BJ (cell line): ENCODE measurements at regions not wholly inside any gene's neighbourhood (a gene's known extent, or its start where the extent isn't known, plus 50 kb on each side); places are given as distances from the start of the nearest gene placed in this dataset.

Source experiments
- CTCF ChIA-PET: fragments of 350-600 bp; formaldehyde crosslinking; extraction: SDS; loops from one replicate; lab custom pipeline; 2021; ENCODE audit warnings: antibody characterized with exemption, inconsistent platforms; lab: Yijun Ruan, JAX
- POLR2A ChIA-PET: fragments of 300-600 bp; sonication (Branson Sonifier 250); formaldehyde crosslinking; extraction: SDS; loops from one replicate; lab custom pipeline; 2021; ENCODE audit warnings: antibody characterized with exemption; lab: Charles Lee
- DNase-seq: peaks from one replicate; pipeline ENCODE4 v3.0.0-alpha.2; 2011; ENCODE audit warnings: low read depth
- H3K27me3 ChIP-seq: 2 replicates; pipeline ENCODE4 v1.6.0; 2011; ENCODE audit warnings: low read length; ENCODE audit not compliant: control insufficient read depth, insufficient read depth
- H3K36me3 ChIP-seq: 2 replicates; pipeline ENCODE4 v1.5.1; 2011; ENCODE audit warnings: low read length; ENCODE audit not compliant: control insufficient read depth, insufficient read depth
- H3K4me3 ChIP-seq: 2 replicates; pipeline ENCODE4 v1.5.1; 2011; ENCODE audit warnings: low read depth, mild to moderate bottlenecking, control low read depth, low read length
- CTCF ChIP-seq: IDR thresholded peaks from 2 replicates; pipeline ENCODE4 v1.5.1; 2011; ENCODE audit warnings: low read depth, mild to moderate bottlenecking, control low read depth, inconsistent platforms, low read length, moderate library complexity; ENCODE audit not compliant: insufficient read depth

- Histone ChIP-seq H3K4me3 (no peak overlapping the region), H3K27me3 (no peaks in the 10 kb centered on the region), H3K36me3 (no peaks in the 10 kb centered on the region)
- no peak for DNase-seq
- CTCF ChIA-PET: no interaction called here
- no peak for TF ChIP-seq CTCF
- POLR2A ChIA-PET: no interaction called here
Observed at GRCh38 chr3:76566904-76567303, 473.0 kb upstream of the ROBO2 start.

- DNase-seq: no peak
- Histone ChIP-seq H3K4me3 (no peak overlapping the region), H3K36me3 (no peaks in the 10 kb centered on the region), H3K27me3 (no peaks in the 10 kb centered on the region)
- ChIA-PET POLR2A (no interaction called here), CTCF (interaction anchor here (0.8 to 1.6 kb wide), 3 partner anchors 10 to 23 kb away, joined by 3 to 6 read pairs (median 3); no protein-coding TSS in a partner anchor)
- TF ChIP-seq CTCF: peak; percentile 51
Observed at GRCh38 chr3:76570436-76571057, 469.4 kb upstream of the ROBO2 start.

- POLR2A ChIA-PET: no interaction called here
- no peak for DNase-seq
- CTCF ChIA-PET: interaction anchor here (0.6 kb wide), 1 partner anchor 11 kb away, joined by 3 read pairs; no protein-coding TSS in a partner anchor
- Histone ChIP-seq H3K4me3 (no peak overlapping the region), H3K27me3 (no peaks in the 10 kb centered on the region), H3K36me3 (no peaks in the 10 kb centered on the region)
- TF ChIP-seq CTCF: no peak
Observed at GRCh38 chr3:76576201-76576600, 463.7 kb upstream of the ROBO2 start.

GRCh38 chr3:76582098-76582497, 457.8 kb upstream of the ROBO2 start:
- DNase-seq: no peak
- CTCF ChIA-PET: no interaction called here
- Histone ChIP-seq H3K27me3 (no peaks in the 10 kb centered on the region), H3K4me3 (no peak overlapping the region), H3K36me3 (no peaks in the 10 kb centered on the region)
- no peak for TF ChIP-seq CTCF
- POLR2A ChIA-PET: no interaction called here

GRCh38 chr3:76582632-76583378, 457.1 kb upstream of the ROBO2 start:
- Histone ChIP-seq H3K27me3 (no peaks in the 10 kb centered on the region), H3K36me3 (no peaks in the 10 kb centered on the region), H3K4me3 (no peak overlapping the region)
- no peak for TF ChIP-seq CTCF
- POLR2A ChIA-PET: no interaction called here
- DNase-seq: no peak
- CTCF ChIA-PET: no interaction called here
